ENCODE measurements at regions not wholly inside any gene's neighbourhood (a gene's known extent, or its start where the extent isn't known, plus 50 kb on each side); places are given as distances from the start of the nearest gene placed in this dataset.
A peak's percentile ranks its signal among the peaks of the same experiment; 100 is the strongest.

GRCh38 chr5:126267438-126267837, 155.8 kb upstream of the GRAMD2B start:
- Histone ChIP-seq H3K4me3 (no peak overlapping the region), H2AFZ (ENCODE audit: control insufficient read depth, low read depth, low read length) (no peak overlapping the region), H3K4me1 (ENCODE audit: control insufficient read depth, insufficient read depth, low read length) (no peaks in the 10 kb centered on the region), H3K79me2 (ENCODE audit: control insufficient read depth, insufficient read depth, low read length) (no peaks in the 10 kb centered on the region), H3K27ac (ENCODE audit: control insufficient read depth, insufficient read depth) (no peak overlapping the region), H4K20me1 (ENCODE audit: control insufficient read depth, insufficient read depth) (no peaks in the 10 kb centered on the region), H3K9me3 (replicated peaks; ENCODE audit: control insufficient read depth, insufficient read depth, low read length) (no peaks in the 10 kb centered on the region), H3K4me2 (ENCODE audit: control insufficient read depth, insufficient read depth) (no peak overlapping the region), H3K27me3 (replicated peaks in 1 of 2; ENCODE audit: control insufficient read depth in 2 of 2, insufficient read depth in 2 of 2, low read length in 1 of 2) (no peaks in the 10 kb centered on the region), H3K9ac (ENCODE audit: control insufficient read depth, insufficient read depth, low read length) (no peak overlapping the region), H3K36me3 (ENCODE audit: control insufficient read depth in 2 of 2, insufficient read depth in 2 of 2, low read length in 1 of 2) (no peaks in the 10 kb centered on the region)
- BruUV-seq (replicated peaks): no TSS peak
- ATAC-seq: peak; percentile 38; the same call in 2 of the 3 replicates
- TF ChIP-seq NR2F1 (conservative IDR thresholded peaks at IDR 0.05) (0 out of 2 replicates have a peak, but pooled peaks have one; percentile 39), NFYB (IDR thresholded peaks at IDR 0.05; ENCODE audit: insufficient read depth, low read depth, low read length) (no peak)
- ChIA-PET CTCF (no interaction called here), RAD21 (ENCODE audit: unreplicated experiment) (no interaction called here), POLR2A (no interaction called here), SMC1A (ENCODE audit: uncharacterized antibody, unreplicated experiment) (no interaction called here)
- in situ Hi-C loops (cut with MboI): no loop called here
- 9% methylated on average over 4 of the region's 4 CpGs for WGBS (ENCODE audit: insufficient coverage, insufficient replicate concordance, low lambda C conversion rate, missing lambda C conversion rate)
- DNase-seq (ENCODE audit: low read depth, low spot score): no peak
- FAIRE-seq: no peak
- intact Hi-C loops (cut with micrococcal nuclease; ENCODE audit: unreplicated experiment): no loop called here

GRCh38 chr5:126268697-126269315, 154.4 kb upstream of the GRAMD2B start:
- no peak overlapping the region for H3K4me3 ChIP-seq
- FAIRE-seq (no peak), ATAC-seq (no peak), DNase-seq (ENCODE audit: low read depth, low spot score) (no peak)
- no TSS peak for BruUV-seq (replicated peaks)
- H3K9ac ChIP-seq (ENCODE audit: control insufficient read depth, insufficient read depth, low read length): no peak overlapping the region
- WGBS (ENCODE audit: insufficient coverage, insufficient replicate concordance, low lambda C conversion rate, missing lambda C conversion rate): 13% methylated on average over 3 of the region's 3 CpGs
- no peak overlapping the region for H2AFZ ChIP-seq (ENCODE audit: control insufficient read depth, low read depth, low read length)
- no peak overlapping the region for H3K27ac ChIP-seq (ENCODE audit: control insufficient read depth, insufficient read depth)
- ChIA-PET SMC1A (ENCODE audit: uncharacterized antibody, unreplicated experiment) (no interaction called here), POLR2A (no interaction called here), RAD21 (ENCODE audit: unreplicated experiment) (no interaction called here), CTCF (no interaction called here)
- H4K20me1 ChIP-seq (ENCODE audit: control insufficient read depth, insufficient read depth): no peaks in the 10 kb centered on the region
- H3K4me1 ChIP-seq (ENCODE audit: control insufficient read depth, insufficient read depth, low read length): no peaks in the 10 kb centered on the region
- H3K4me2 ChIP-seq (ENCODE audit: control insufficient read depth, insufficient read depth): no peak overlapping the region
- H3K9me3 ChIP-seq (replicated peaks; ENCODE audit: control insufficient read depth, insufficient read depth, low read length): no peaks in the 10 kb centered on the region
- intact Hi-C loops (cut with micrococcal nuclease; ENCODE audit: unreplicated experiment) (no loop called here), in situ Hi-C loops (cut with MboI) (no loop called here)
- H3K36me3 ChIP-seq (ENCODE audit: control insufficient read depth in 2 of 2, insufficient read depth in 2 of 2, low read length in 1 of 2): no peaks in the 10 kb centered on the region
- no peaks in the 10 kb centered on the region for H3K79me2 ChIP-seq (ENCODE audit: control insufficient read depth, insufficient read depth, low read length)
- no peaks in the 10 kb centered on the region for H3K27me3 ChIP-seq (replicated peaks in 1 of 2; ENCODE audit: control insufficient read depth in 2 of 2, insufficient read depth in 2 of 2, low read length in 1 of 2)
- TF ChIP-seq BCL3 (IDR thresholded peaks at IDR 0.05; ENCODE audit: borderline replicate concordance, insufficient read depth, low read depth, low read length, poor library complexity, severe bottlenecking) (no peak), MAX (IDR thresholded peaks at IDR 0.05; ENCODE audit: low read depth, low read length) (no peak), KDM1A (IDR thresholded peaks at IDR 0.05; ENCODE audit: borderline replicate concordance) (no peak), WRNIP1 (IDR thresholded peaks at IDR 0.05; ENCODE audit: borderline replicate concordance, low read depth, low read length) (no peak), USF2 (IDR thresholded peaks at IDR 0.05; ENCODE audit: borderline replicate concordance, low read depth, low read length) (no peak), ZNF622 (IDR thresholded peaks at IDR 0.05) (no peak), BRCA1 (IDR thresholded peaks at IDR 0.05; ENCODE audit: low read depth, low read length) (no peak), NFYA (IDR thresholded peaks at IDR 0.05; ENCODE audit: borderline replicate concordance, low read depth, low read length) (no peak), BCLAF1 (IDR thresholded peaks at IDR 0.05) (no peak)

Measured in GM12878 (cell line).